H1 (cell line): ENCODE measurements at regions not wholly inside any gene's neighbourhood (a gene's known extent, or its start where the extent isn't known, plus 50 kb on each side); places are given as distances from the start of the nearest gene placed in this dataset.
A peak's percentile ranks its signal among the peaks of the same experiment; 100 is the strongest.

Experiments
- CTCF ChIA-PET: fragments of 300-600 bp; sonication (Branson Sonifier 250); formaldehyde crosslinking; loops from one replicate; lab custom pipeline; 2021; ENCODE audit not compliant: partially characterized antibody; lab: Charles Lee
- POLR2A ChIA-PET: fragments of 300-600 bp; sonication (Branson Sonifier 250); formaldehyde crosslinking; loops from one replicate; lab custom pipeline; 2021; ENCODE audit warnings: inconsistent platforms; ENCODE audit not compliant: partially characterized antibody; lab: Charles Lee
- DNase-seq, 2 experiments: peaks; one replicate each; pipeline versions ENCODE4 v3.0.0 to v3.0.0-alpha.2; 2010 to 2022; ENCODE audit warnings: low spot score in 2 of 2, low read depth in 1 of 2, mixed read lengths in 1 of 2
- FAIRE-seq: peaks from 2 replicates; lab custom pipeline; 2011; peaks lifted over from hg19 to GRCh38; lab: Jason Lieb, UNC
- H2AFZ ChIP-seq: 2 replicates; pipeline ENCODE4 v1.8.1; 2012; ENCODE audit warnings: low read length, inconsistent platforms
- H2AK5ac ChIP-seq: 2 replicates; pipeline ENCODE4 v1.6.1; 2013; ENCODE audit warnings: low read depth, low read length
- H2BK120ac ChIP-seq: replicated peaks from 2 replicates; pipeline ENCODE3; 2013; ENCODE audit warnings: low read depth, low read length, inconsistent platforms
- H2BK12ac ChIP-seq: 2 replicates; pipeline ENCODE4 v1.6.1; 2013; ENCODE audit warnings: low read depth, low read length
- H2BK15ac ChIP-seq: 2 replicates; pipeline ENCODE4 v1.6.1; 2013; ENCODE audit warnings: low read length
- H2BK20ac ChIP-seq: 2 replicates; pipeline ENCODE4 v1.6.1; 2013; ENCODE audit warnings: low read length
- H2BK5ac ChIP-seq: 2 replicates; pipeline ENCODE4 v1.6.1; 2013; ENCODE audit warnings: low read depth, low read length
- H3K14ac ChIP-seq: 2 replicates; pipeline ENCODE4 v1.6.1; 2013; ENCODE audit warnings: inconsistent platforms; ENCODE audit not compliant: insufficient read length
- H3K18ac ChIP-seq: 2 replicates; pipeline ENCODE4 v1.6.1; 2013; ENCODE audit warnings: low read length; ENCODE audit errors: extremely low read depth
- H3K23ac ChIP-seq: 2 replicates; pipeline ENCODE4 v1.6.1; 2013; ENCODE audit warnings: inconsistent platforms; ENCODE audit not compliant: insufficient read length
- H3K23me2 ChIP-seq: 2 replicates; pipeline ENCODE4 v1.6.1; 2013; ENCODE audit warnings: low read depth, low read length
- H3K27ac ChIP-seq: 2 replicates; pipeline ENCODE4 v1.6.1; 2011; ENCODE audit warnings: low read depth, low read length, inconsistent platforms
- H3K27me3 ChIP-seq, 4 experiments: replicated peaks in 1 of 4; 1 replicate in 1 of 4; 2 replicates in 3 of 4; pipeline versions ENCODE4 v1.6.1 to v1.8.1; 2011 to 2013; ENCODE audit warnings: low read length in 3 of 4, mild to moderate bottlenecking in 3 of 4, inconsistent platforms in 2 of 4, mixed read lengths in 2 of 4, moderate library complexity in 1 of 4; ENCODE audit not compliant: control insufficient read depth in 3 of 4, insufficient read depth in 3 of 4; ENCODE audit errors: extremely low read depth in 1 of 4
- H3K36me3 ChIP-seq, 4 experiments: 2 replicates each; pipeline versions ENCODE4 v1.6.1 to v1.8.1; 2011 to 2013; ENCODE audit warnings: mild to moderate bottlenecking in 4 of 4, low read length in 3 of 4, moderate library complexity in 2 of 4, control low read depth in 1 of 4, inconsistent platforms in 1 of 4; ENCODE audit not compliant: insufficient read depth in 4 of 4, control insufficient read depth in 2 of 4
- H3K4ac ChIP-seq: replicated peaks from 2 replicates; pipeline ENCODE3; 2013; ENCODE audit warnings: low read length, low read depth, mixed read lengths, inconsistent platforms; ENCODE audit not compliant: insufficient read length
- H3K4me1 ChIP-seq, 4 experiments: replicated peaks in 1 of 4; 1 replicate in 1 of 4; 2 replicates in 3 of 4; pipeline versions ENCODE4 v1.6.1 to v1.8.1; 2011 to 2013; ENCODE audit warnings: low read length in 3 of 4, inconsistent platforms in 2 of 4, mixed read lengths in 1 of 4; ENCODE audit not compliant: insufficient read depth in 4 of 4, control insufficient read depth in 3 of 4
- H3K4me2 ChIP-seq, 2 experiments: 2 replicates each; pipeline versions ENCODE4 v1.6.1 to v1.8.1; 2011 to 2013; ENCODE audit warnings: low read depth in 2 of 2, low read length in 2 of 2, control low read depth in 1 of 2, inconsistent platforms in 1 of 2, mild to moderate bottlenecking in 1 of 2; ENCODE audit not compliant: insufficient read depth in 1 of 2
- H3K4me3 ChIP-seq, 4 experiments: fragments of 200-600, 300-600 bp in 1 of 4; sonication (generic), shearing (Covaris generic), sonication (Bioruptor Twin) in 1 of 4; 2 replicates each; pipeline versions ENCODE4 v1.5.1 to v1.8.1; 2011 to 2016; ENCODE audit warnings: low read length in 4 of 4, low read depth in 3 of 4, control low read depth in 2 of 4, inconsistent platforms in 2 of 4, mild to moderate bottlenecking in 2 of 4, mixed read lengths in 1 of 4, moderate library complexity in 1 of 4; ENCODE audit not compliant: insufficient read depth in 2 of 4; ENCODE audit errors: extremely low read depth in 1 of 4
- H3K56ac ChIP-seq: replicated peaks from 2 replicates; pipeline ENCODE3; 2013; ENCODE audit warnings: low read depth, mild to moderate bottlenecking, mixed read lengths, low read length, inconsistent platforms; ENCODE audit not compliant: insufficient read length
- H3K79me1 ChIP-seq: 2 replicates; pipeline ENCODE4 v1.6.1; 2013; ENCODE audit warnings: low read depth, low read length, control low read depth
- H3K79me2 ChIP-seq, 2 experiments: 2 replicates each; pipeline versions ENCODE4 v1.6.1 to v1.8.1; 2012 to 2013; ENCODE audit warnings: low read length in 2 of 2, mild to moderate bottlenecking in 2 of 2, inconsistent platforms in 1 of 2; ENCODE audit not compliant: insufficient read depth in 2 of 2, control insufficient read depth in 1 of 2
- H3K9ac ChIP-seq, 4 experiments: replicated peaks in 1 of 4; 1 replicate in 1 of 4; 2 replicates in 3 of 4; pipeline versions ENCODE4 v1.6.1 to v1.8.1; 2011 to 2013; ENCODE audit warnings: low read depth in 3 of 4, low read length in 3 of 4, control low read depth in 2 of 4, mild to moderate bottlenecking in 2 of 4, moderate library complexity in 2 of 4, inconsistent platforms in 1 of 4; ENCODE audit errors: extremely low read depth in 1 of 4
- H3K9me3 ChIP-seq, 2 experiments: 2 replicates each; pipeline versions ENCODE4 v1.6.1 to v1.8.1; 2012 to 2013; ENCODE audit warnings: mild to moderate bottlenecking in 2 of 2, moderate library complexity in 2 of 2, control low read depth in 1 of 2, inconsistent platforms in 1 of 2, low read depth in 1 of 2, low read length in 1 of 2, mixed read lengths in 1 of 2; ENCODE audit not compliant: insufficient read depth in 2 of 2
- H4K20me1 ChIP-seq, 2 experiments: replicated peaks in 1 of 2; 2 replicates each; pipeline versions ENCODE3 to v1.8.1; 2011 to 2013; ENCODE audit warnings: inconsistent platforms in 2 of 2, low read length in 2 of 2, mild to moderate bottlenecking in 1 of 2; ENCODE audit not compliant: insufficient read depth in 2 of 2, control insufficient read depth in 1 of 2
- H4K5ac ChIP-seq: 2 replicates; pipeline ENCODE4 v1.6.1; 2013; ENCODE audit warnings: low read length, low read depth, mixed read lengths, inconsistent platforms; ENCODE audit not compliant: insufficient read length
- H4K8ac ChIP-seq: 2 replicates; pipeline ENCODE4 v1.8.0; 2013; ENCODE audit warnings: mild to moderate bottlenecking, moderate library complexity, low read length, inconsistent platforms; ENCODE audit not compliant: insufficient read depth; ENCODE audit errors: extremely low read depth
- H4K91ac ChIP-seq: replicated peaks from 2 replicates; pipeline ENCODE3; 2013; ENCODE audit warnings: low read length, mixed read lengths, inconsistent platforms; ENCODE audit not compliant: insufficient read length
- CBX5 ChIP-seq: fragments of 300-800, 300-1000 bp; sonication (generic); IDR thresholded peaks from 2 replicates; pipeline ENCODE4 v1.7.1; 2016; ENCODE audit warnings: antibody characterized with exemption, low read length, low read depth
- FOSL1 ChIP-seq: IDR thresholded peaks from 2 replicates; pipeline ENCODE4 v1.6.1; 2011; ENCODE audit warnings: mild to moderate bottlenecking, low read depth, low read length, moderate library complexity; ENCODE audit not compliant: insufficient read depth
- GTF2F1 ChIP-seq: IDR thresholded peaks from 2 replicates; pipeline ENCODE4 v1.6.1; 2012; ENCODE audit warnings: low read depth, low read length, improper control_type of control experiment, borderline replicate concordance
- HDAC6 ChIP-seq: IDR thresholded peaks from one replicate; pipeline ENCODE4 v1.7.1; 2012; ENCODE audit warnings: low read depth, mild to moderate bottlenecking, inconsistent platforms, low read length, moderate library complexity
- POU5F1 ChIP-seq: IDR thresholded peaks from 2 replicates; pipeline ENCODE4 v1.6.1; 2011; ENCODE audit warnings: low read depth, mild to moderate bottlenecking, low read length, moderate library complexity
- RBBP5 ChIP-seq: IDR thresholded peaks from 2 replicates; pipeline ENCODE4 v1.7.1; 2012; ENCODE audit warnings: low read depth, mild to moderate bottlenecking, inconsistent platforms, low read length, moderate library complexity, borderline replicate concordance
- RFX5 ChIP-seq: IDR thresholded peaks from 2 replicates; pipeline ENCODE4 v1.6.1; 2011; ENCODE audit warnings: low read depth, low read length, improper control_type of control experiment, borderline replicate concordance
- SIRT6 ChIP-seq: IDR thresholded peaks from one replicate; pipeline ENCODE4 v1.7.1; 2012; ENCODE audit warnings: low read length, inconsistent platforms
- SP1 ChIP-seq: IDR thresholded peaks from 2 replicates; pipeline ENCODE4 v1.6.1; 2011; ENCODE audit warnings: low read depth, low read length
- SP4 ChIP-seq: IDR thresholded peaks from 2 replicates; pipeline ENCODE4 v1.6.1; 2012; ENCODE audit warnings: low read length, inconsistent platforms
- SUZ12 ChIP-seq: fragments of 200-600 bp; sonication (generic); IDR thresholded peaks from 2 replicates; pipeline ENCODE4 v1.6.1; 2012; ENCODE audit warnings: mild to moderate bottlenecking, inconsistent platforms, low read length, moderate library complexity, mixed read lengths
- ZNF274 ChIP-seq: IDR thresholded peaks from 2 replicates; pipeline ENCODE4 v1.7.0; 2012; ENCODE audit warnings: low read length, borderline replicate concordance; ENCODE audit errors: extremely low read depth
- TF ChIP-seq, protein P1 (sequence below): IDR thresholded peaks from 2 replicates; pipeline ENCODE4 v1.6.1; 2012; ENCODE audit warnings: low read length, inconsistent platforms
- TF ChIP-seq, protein P2 (sequence below): IDR thresholded peaks from 2 replicates; pipeline ENCODE4 v1.6.1; 2011; ENCODE audit warnings: low read length, improper control_type of control experiment

DNA sequence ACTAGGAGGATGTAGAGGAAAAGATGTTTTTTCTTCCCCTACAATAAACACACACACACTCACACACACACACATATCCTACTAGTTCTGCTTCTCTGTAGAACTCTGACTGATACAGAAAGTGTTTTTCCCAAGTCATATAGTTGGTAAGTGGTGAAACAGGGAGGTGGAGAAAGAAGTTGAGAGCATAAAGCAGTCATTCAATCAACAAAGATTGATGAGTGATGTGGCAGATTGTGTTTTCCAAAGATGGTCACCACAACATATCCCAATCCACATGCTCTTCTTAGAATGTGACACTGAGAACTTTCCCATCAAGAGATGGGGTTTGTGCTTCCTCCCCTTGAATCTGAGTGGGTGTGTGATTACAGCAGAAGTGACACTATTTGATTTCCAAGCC lies 123.4 kb upstream of the ATP6AP2 start:
- Histone ChIP-seq H3K27me3 (0 out of 7 replicates have a peak, but pooled peaks cover 0 to 3% (median 0%) of the 10 kb centered on the region in 4 experiments), H3K4ac (no peak overlapping the region), H2BK20ac (no peak overlapping the region), H2BK120ac (no peak overlapping the region), H3K56ac (no peak overlapping the region), H2AK5ac (no peak overlapping the region), H3K9ac (no peak overlapping the region), H2BK5ac (no peak overlapping the region), H2BK15ac (no peak overlapping the region), H4K91ac (no peak overlapping the region), H3K36me3 (no peaks in the 10 kb centered on the region), H4K8ac (no peak overlapping the region), H3K14ac (no peak overlapping the region), H3K79me1 (no peaks in the 10 kb centered on the region), H3K4me3 (no peak overlapping the region), H3K23me2 (no peaks in the 10 kb centered on the region), H2AFZ (no peak overlapping the region), H3K4me2 (no peak overlapping the region), H3K27ac (no peak overlapping the region), H3K23ac (no peak overlapping the region), H3K18ac (no peak overlapping the region), H4K20me1 (no peaks in the 10 kb centered on the region), H2BK12ac (no peak overlapping the region), H4K5ac (no peak overlapping the region), H3K9me3 (peaks cover 0 to 5% of the 10 kb centered on the region in 2 experiments; a peak in 2 of 4 replicates), H3K79me2 (no peaks in the 10 kb centered on the region), H3K4me1 (peaks cover 0 to 7% (median 0%) of the 10 kb centered on the region in 4 experiments; a peak in 2 of 7 replicates)
- CTCF ChIA-PET, result interaction anchor here (0.8 kb wide), 1 partner anchor 11 kb away, joined by 3 read pairs; no protein-coding TSS in a partner anchor
- no peak for DNase-seq
- FAIRE-seq, result peak; percentile 77
- POLR2A ChIA-PET, result no interaction called here
- TF ChIP-seq GTF2F1 (no peak), POU5F1 (no peak), HDAC6 (no peak), SUZ12 (no peak), FOSL1 (no peak), RBBP5 (no peak), ZNF274 (no peak), CBX5 (no peak), RFX5 (no peak), SP1 (no peak), SIRT6 (no peak), SP4 (no peak)
- TF ChIP-seq, protein P1, sequence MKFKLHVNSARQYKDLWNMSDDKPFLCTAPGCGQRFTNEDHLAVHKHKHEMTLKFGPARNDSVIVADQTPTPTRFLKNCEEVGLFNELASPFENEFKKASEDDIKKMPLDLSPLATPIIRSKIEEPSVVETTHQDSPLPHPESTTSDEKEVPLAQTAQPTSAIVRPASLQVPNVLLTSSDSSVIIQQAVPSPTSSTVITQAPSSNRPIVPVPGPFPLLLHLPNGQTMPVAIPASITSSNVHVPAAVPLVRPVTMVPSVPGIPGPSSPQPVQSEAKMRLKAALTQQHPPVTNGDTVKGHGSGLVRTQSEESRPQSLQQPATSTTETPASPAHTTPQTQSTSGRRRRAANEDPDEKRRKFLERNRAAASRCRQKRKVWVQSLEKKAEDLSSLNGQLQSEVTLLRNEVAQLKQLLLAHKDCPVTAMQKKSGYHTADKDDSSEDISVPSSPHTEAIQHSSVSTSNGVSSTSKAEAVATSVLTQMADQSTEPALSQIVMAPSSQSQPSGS, result no peak
- TF ChIP-seq, protein P2, sequence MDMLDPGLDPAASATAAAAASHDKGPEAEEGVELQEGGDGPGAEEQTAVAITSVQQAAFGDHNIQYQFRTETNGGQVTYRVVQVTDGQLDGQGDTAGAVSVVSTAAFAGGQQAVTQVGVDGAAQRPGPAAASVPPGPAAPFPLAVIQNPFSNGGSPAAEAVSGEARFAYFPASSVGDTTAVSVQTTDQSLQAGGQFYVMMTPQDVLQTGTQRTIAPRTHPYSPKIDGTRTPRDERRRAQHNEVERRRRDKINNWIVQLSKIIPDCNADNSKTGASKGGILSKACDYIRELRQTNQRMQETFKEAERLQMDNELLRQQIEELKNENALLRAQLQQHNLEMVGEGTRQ, result no peak
